OCI-M1 (cell line): ENCODE measurements at regions not wholly inside any gene's neighbourhood (a gene's known extent, or its start where the extent isn't known, plus 50 kb on each side); places are given as distances from the start of the nearest gene placed in this dataset.

ENCODE experiments used
- DNase-seq: peaks from one replicate; lab custom pipeline; 2025; lab: John Stamatoyannopoulos, UW

GRCh38 chr1:58975888-58976287, 192.0 kb upstream of the JUN start:
- peak; percentile 84 for DNase-seq

- DNase-seq: no peak
Measured at GRCh38 chr1:58976294-58976693, 192.4 kb upstream of the JUN start.

DNA sequence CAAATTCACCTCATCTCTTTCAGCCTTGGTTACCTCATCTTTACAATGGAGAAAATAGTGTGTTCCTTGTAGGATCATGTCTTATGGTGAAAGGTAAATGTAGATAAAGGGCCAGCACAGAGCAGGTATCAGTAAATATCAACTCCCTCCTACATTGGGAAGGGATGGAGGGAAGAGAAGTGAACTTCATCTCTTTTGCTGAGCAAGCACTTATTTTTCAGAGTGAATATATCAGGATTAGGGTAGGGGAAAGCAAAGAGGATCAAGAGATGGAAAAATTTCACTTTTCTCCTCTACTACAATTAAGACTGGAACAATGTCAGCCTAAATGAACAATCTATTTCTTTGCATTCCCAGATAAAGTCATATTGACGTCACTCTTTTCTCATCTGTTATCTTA, 193.8 kb upstream of the JUN start:
- no peak for DNase-seq

- no peak for DNase-seq
Measured at GRCh38 chr1:58978096-58978495, 194.2 kb upstream of the JUN start.

GRCh38 chr1:58979086-58979485, 195.2 kb upstream of the JUN start:
- DNase-seq: peak; percentile 68

DNA sequence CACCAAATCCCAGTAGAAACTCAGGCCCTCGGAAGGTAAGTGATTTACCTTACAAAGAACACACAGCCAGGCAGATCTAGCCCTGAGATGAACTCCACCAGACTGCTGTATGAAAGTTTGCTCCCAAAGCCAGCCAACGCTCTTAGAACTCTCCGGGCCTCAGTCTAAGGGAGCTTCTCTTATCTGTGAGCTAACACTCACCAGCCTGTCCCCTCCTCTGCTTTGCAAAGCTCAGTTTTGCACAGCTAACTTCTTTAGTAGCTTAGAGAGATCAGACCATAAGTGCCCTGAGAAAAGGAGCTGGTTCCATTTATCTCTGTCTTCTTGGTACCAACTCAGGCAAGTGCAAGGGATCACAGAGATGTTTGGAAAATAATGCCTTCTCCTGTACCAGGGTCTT, 195.8 kb upstream of the JUN start:
- DNase-seq: peak; percentile 76

DNA sequence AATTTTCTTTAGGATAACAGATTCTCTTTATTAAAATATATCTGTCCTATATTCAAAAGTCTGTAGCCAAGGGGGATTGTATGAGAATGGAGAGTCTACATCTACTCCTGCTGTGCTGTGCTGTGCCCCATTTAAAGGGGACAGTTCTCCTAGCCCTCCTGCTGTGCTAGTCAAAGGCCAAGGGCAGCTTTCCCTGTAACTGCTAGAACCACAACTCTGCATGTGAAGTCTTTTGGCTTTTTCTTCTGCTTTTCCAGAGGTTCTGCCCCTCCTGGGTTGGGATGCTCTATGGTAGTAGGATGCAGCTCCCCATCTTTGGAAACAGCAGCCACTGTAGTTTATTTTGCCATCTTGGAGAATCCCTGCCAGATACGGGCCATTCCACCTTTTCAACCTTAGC, 197.5 kb upstream of the JUN start:
- no peak for DNase-seq

- no peak for DNase-seq
Measured at GRCh38 chr1:58982259-58982998, 198.6 kb upstream of the JUN start.

- no peak for DNase-seq
Measured at GRCh38 chr1:58983162-58983561, 199.3 kb upstream of the JUN start.

DNA sequence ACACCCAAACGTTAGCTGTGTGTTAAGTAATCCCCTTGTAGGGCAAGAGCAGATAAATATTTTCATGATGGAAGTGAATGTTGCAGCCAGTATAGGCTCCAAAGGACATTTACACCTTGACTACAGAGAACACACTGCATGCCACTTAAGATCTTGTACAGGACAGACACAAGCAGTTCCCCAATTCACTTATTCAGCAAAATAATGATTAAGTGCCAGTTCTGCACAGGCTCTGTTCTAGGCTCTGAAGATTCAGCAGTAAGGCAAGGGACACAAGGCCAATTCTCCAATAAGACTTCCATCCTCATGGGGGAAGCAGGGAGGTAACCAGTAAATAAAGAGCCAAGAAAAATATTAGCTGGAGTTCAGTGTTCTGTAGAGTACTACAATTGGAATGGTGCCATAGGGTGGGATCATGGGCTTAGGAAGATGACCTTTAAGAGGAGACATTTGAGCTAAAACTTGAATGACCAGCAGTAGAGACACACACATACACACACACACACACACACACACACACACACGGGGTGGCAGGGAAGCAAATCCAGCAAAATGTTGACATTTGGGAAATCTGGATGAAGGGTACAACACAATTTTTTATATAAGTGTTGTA, 199.9 kb upstream of the JUN start:
- DNase-seq: no peak

DNA sequence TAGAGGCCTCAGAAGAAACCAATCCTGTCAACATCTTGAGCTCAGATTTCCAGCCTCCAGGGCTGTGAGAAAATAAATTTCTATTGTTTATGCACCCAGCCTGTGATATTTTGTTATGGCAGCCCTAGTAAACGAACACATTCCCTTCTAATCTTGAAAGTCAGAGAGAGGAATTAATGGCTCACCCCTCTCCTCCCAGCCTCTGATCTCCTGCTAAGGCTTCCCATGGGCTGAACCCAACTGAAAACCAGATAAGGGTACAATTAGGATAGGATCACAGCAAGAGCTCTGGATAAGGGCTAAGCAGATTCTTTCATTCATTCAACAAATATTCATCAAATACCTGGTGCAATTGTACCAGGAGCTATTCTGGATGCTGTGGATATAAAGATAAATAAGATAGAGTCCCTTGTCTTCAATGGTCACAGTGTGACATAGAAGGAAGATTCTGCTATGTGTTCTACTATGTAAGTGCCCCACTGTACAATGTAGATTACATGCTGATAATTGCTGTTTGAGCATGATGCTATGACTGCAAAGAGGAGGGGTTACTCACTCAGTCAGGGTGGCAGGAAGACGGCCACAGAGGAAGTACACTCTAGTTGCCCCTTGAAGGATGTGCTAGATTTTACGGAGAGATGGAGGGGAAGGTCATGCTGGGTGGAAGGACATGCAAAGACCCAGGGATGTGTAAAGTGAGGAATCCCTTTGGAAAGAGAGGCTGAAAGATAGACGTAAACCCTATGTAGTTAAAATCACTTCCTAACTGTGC, 203.3 kb upstream of the JUN start:
- DNase-seq: no peak

DNA sequence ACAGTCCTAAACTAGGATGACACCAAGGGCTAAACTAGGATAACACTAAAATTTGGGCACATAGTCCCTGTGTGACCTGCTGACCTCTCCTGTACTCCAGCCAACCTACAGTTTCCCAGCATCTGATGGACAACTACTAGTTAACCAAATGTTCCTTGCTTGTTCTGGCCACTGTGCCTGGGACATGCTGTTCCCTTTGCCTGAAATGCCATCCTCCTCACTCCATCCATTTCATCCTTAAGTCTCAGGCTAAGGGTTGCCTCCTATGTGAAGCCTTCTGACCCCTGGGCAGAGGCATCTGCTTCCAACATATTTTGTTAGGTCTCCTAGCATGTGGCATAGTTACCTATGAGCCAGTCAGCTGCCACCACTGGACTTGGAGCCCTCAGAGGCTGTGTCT, 204.9 kb upstream of the JUN start:
- no peak for DNase-seq

DNA sequence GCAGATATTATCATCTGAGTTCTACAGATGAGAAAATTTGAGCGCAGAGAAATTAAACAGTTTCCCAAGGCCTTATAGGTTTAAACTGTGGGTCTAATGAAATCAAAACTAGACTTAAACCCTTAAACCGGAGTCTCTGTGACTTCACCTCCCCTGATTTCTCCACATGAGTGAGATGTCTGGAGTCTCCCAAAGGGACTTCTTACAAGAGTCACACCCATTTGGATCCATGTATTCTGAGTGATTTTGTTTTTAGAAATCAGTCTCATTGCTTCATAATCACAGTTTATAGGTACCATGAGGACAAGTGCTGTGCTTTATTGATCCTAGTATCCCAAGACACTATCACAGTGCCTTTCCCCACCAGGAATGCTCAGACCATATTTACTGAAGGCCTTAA, 206.0 kb upstream of the JUN start:
- DNase-seq: no peak

GRCh38 chr1:58991305-58991704, 207.5 kb upstream of the JUN start:
- DNase-seq: no peak

DNA sequence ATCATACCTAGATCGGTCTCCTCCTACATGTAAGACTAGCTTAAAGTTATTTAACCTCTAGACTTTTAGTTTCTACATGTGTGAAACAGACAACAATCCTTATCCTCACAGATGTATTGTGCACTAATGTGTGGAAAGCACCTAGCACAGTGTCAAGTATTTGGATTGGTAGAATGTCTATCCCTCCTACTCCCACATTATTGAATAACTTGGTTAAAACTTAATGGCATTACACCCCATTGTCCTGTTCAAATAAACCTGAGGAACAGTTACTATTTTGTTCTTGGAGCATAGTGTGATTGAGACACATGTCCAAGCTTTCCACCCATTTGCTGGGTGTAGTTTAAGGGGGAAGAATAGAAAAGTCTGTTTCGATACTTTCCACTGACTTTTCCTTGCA, 208.8 kb upstream of the JUN start:
- DNase-seq: no peak

- DNase-seq: no peak
Measured at GRCh38 chr1:58993403-58993802, 209.6 kb upstream of the JUN start.

GRCh38 chr1:58994664-58995063, 210.8 kb upstream of the JUN start:
- DNase-seq: no peak

GRCh38 chr1:58996341-58997059, 212.7 kb upstream of the JUN start:
- DNase-seq: no peak

DNA sequence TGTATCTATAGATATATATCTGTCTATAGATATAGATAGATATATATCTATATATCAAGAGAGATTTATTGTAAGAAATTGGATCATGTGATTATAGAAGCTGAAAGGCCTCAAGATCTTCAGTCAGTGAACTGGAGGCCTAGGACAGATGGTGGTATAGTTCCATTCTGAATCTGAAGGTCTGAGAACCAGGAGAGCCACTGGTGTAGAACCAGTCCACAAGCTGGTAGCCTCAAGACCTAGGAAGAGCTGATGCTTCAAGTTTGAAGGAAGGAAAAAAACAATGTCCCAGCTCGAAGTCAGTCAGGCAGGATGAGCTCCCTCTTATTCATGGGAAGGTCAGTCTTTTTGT, 213.2 kb upstream of the JUN start:
- no peak for DNase-seq

GRCh38 chr1:58997637-58998036, 213.8 kb upstream of the JUN start:
- DNase-seq: no peak

DNA sequence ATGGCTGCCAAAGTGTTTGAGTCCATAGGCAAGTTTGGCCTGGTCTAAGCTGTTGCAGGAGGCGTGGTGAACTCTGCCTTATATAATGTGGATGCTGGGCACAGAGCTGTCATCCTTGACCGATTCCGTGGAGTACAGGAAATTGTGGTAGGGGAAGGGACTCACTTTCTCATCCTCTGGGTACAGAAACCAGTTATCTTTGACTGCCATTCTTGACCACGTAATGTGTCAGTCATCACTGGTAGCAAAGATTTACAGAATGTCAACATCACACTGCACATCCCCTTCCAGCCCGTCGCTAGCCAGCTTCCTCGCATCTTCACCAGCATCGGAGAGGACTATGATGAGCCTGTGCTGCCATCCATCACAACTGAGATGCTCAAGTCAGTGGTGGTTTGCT, 215.8 kb upstream of the JUN start:
- peak; percentile 36 for DNase-seq

DNA sequence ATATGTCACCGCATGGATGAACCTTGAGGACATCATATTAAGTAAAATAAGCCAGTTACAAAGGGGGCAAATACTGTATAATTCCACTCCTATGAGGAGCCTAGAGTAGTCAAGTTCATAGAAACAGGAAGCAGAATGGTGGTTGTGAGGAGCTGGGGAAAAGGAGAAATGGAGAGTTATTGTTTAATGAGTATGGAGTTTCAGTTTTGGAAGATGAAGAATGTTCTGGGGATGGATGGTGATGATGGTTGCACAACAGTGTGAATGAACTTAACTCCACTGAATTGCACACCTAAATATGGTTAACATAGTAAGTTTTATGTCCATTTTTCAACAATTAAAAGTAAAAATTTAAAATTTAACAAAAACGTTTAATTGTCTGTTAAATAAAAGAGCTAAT, 220.9 kb upstream of the JUN start:
- DNase-seq: peak; percentile 12
